ENCODE measurements at regions not wholly inside any gene's neighbourhood (a gene's known extent, or its start where the extent isn't known, plus 50 kb on each side); places are given as distances from the start of the nearest gene placed in this dataset.

GRCh38 chr2:236688563-236689392 is 119.2 kb downstream of the ACKR3 start:
- no peaks in the 10 kb centered on the region for H3K4me1 ChIP-seq
- H3K36me3 ChIP-seq, result no peaks in the 10 kb centered on the region
- intact Hi-C loops (cut with DNase I), result no loop called here
- no peak for DNase-seq
- no peak overlapping the region for H3K4me3 ChIP-seq
- ATAC-seq, result no peak
- H3K9me3 ChIP-seq, result no peaks in the 10 kb centered on the region
- peaks cover 0 to 10% of the 10 kb centered on the region in 2 donors for H3K27me3 ChIP-seq
- no peak overlapping the region for H3K27ac ChIP-seq
- TF ChIP-seq CTCF (IDR thresholded peaks at IDR 0.05), result no peak

GRCh38 chr2:236689393-236689700 is 119.7 kb downstream of the ACKR3 start:
- ATAC-seq, result no peak
- DNase-seq, result no peak
- Histone ChIP-seq H3K4me1 (no peaks in the 10 kb centered on the region), H3K27me3 (peaks cover 0 to 10% of the 10 kb centered on the region in 2 donors), H3K4me3 (no peak overlapping the region), H3K36me3 (no peaks in the 10 kb centered on the region), H3K27ac (no peak overlapping the region), H3K9me3 (no peaks in the 10 kb centered on the region)
- intact Hi-C loops (cut with DNase I), result no loop called here
- TF ChIP-seq CTCF (IDR thresholded peaks at IDR 0.05), result no peak

- H3K4me3 ChIP-seq, result no peak overlapping the region
- no peak for ATAC-seq
- no peaks in the 10 kb centered on the region for H3K9me3 ChIP-seq
- no peak for DNase-seq
- no peaks in the 10 kb centered on the region for H3K4me1 ChIP-seq
- no peaks in the 10 kb centered on the region for H3K36me3 ChIP-seq
- no peak overlapping the region for H3K27ac ChIP-seq
- peaks cover 0 to 10% of the 10 kb centered on the region in 2 donors for H3K27me3 ChIP-seq
- TF ChIP-seq CTCF (IDR thresholded peaks at IDR 0.05), result no peak
- intact Hi-C loops (cut with DNase I), result no loop called here
These were observed 120.4 kb downstream of the ACKR3 start for GRCh38 chr2:236689981-236690380.

GRCh38 chr2:236690726-236691125 is 121.1 kb downstream of the ACKR3 start:
- intact Hi-C loops (cut with DNase I), result no loop called here
- DNase-seq, result no peak
- TF ChIP-seq CTCF (IDR thresholded peaks at IDR 0.05), result no peak
- peaks cover 0 to 10% of the 10 kb centered on the region in 2 donors for H3K27me3 ChIP-seq
- H3K4me1 ChIP-seq, result no peaks in the 10 kb centered on the region
- no peak overlapping the region for H3K27ac ChIP-seq
- no peaks in the 10 kb centered on the region for H3K36me3 ChIP-seq
- H3K9me3 ChIP-seq, result no peaks in the 10 kb centered on the region
- no peak for ATAC-seq
- no peak overlapping the region for H3K4me3 ChIP-seq

- H3K27ac ChIP-seq, result no peak overlapping the region
- intact Hi-C loops (cut with DNase I), result no loop called here
- no peaks in the 10 kb centered on the region for H3K36me3 ChIP-seq
- no peak for TF ChIP-seq CTCF (IDR thresholded peaks at IDR 0.05)
- no peaks in the 10 kb centered on the region for H3K9me3 ChIP-seq
- no peak for ATAC-seq
- no peak for DNase-seq
- no peak overlapping the region for H3K4me3 ChIP-seq
- peaks cover 0 to 10% of the 10 kb centered on the region in 2 donors for H3K27me3 ChIP-seq
- H3K4me1 ChIP-seq, result no peaks in the 10 kb centered on the region
These were observed 122.2 kb downstream of the ACKR3 start for GRCh38 chr2:236691799-236692167.

All from left lung (tissue), 4 donors.